ENCODE measurements at regions not wholly inside any gene's neighbourhood (a gene's known extent, or its start where the extent isn't known, plus 50 kb on each side); places are given as distances from the start of the nearest gene placed in this dataset.

DNA sequence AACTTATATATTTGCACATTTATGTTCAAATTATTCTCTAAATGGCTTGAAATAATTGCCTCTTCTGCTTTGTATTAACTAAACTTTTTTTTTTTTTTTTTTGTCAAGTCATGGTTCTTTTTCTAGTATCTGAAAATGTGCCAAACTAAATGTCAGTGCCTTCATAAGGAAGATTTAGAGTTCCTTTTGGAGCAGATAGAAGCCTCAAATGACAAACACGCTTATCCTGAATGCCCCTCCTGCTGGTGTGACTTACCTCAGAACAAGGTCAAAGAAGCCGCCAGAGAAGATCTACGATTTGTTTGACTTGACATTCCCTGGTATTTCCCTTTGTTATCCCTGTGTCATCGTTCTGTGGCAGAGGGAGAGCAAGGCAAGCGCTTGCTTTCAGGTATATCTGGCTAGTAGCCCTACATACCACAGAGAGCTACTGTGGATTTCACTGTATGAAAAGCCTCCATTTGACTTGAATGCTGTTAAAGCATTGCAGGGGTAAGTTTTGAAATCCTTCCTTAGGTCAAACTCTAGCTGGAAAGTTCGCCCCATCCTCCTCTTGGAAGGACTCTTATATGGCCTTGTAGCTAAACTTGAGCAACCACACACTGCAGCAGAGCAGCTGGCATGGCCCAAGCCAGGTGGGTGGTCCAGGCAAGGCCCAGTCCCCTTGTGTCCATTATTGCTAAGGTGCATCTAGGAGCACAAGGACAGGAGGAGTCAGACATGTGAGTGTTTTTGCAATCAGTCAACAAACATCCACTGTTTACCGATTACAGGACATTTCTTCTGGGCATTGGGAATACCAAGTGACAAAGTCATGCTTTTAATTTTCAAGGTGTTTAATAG, 285.4 kb upstream of the USP25 start (continued):
- TF ChIP-seq BCLAF1 (IDR thresholded peaks at IDR 0.05) (no peak), MAFF (IDR thresholded peaks at IDR 0.05; ENCODE audit: low read depth, low read length) (peak; percentile 60), HIVEP1 (CRISPR knock-in tag; IDR thresholded peaks at IDR 0.05) (no peak), POLR2AphosphoS5 (IDR thresholded peaks at IDR 0.05; ENCODE audit: low read depth, low read length) (0 out of 2 replicates have a peak, but pooled peaks have one; percentile 23), PREB (CRISPR knock-in tag; IDR thresholded peaks at IDR 0.05) (no peak), SKI (IDR thresholded peaks at IDR 0.05; ENCODE audit: partially characterized antibody) (no peak), CENPX (CRISPR knock-in tag; IDR thresholded peaks at IDR 0.05) (no peak), CSRNP1 (CRISPR knock-in tag; IDR thresholded peaks at IDR 0.05) (no peak), SOX5 (CRISPR knock-in tag; IDR thresholded peaks at IDR 0.05; ENCODE audit: borderline replicate concordance) (peak; percentile 96), ASH2L (IDR thresholded peaks at IDR 0.05; ENCODE audit: insufficient read length, low read depth, low read length) (peak; percentile 66), GMEB2 (CRISPR knock-in tag; IDR thresholded peaks at IDR 0.05; ENCODE audit: low read depth) (no peak)
- TF ChIP-seq, protein P1, sequence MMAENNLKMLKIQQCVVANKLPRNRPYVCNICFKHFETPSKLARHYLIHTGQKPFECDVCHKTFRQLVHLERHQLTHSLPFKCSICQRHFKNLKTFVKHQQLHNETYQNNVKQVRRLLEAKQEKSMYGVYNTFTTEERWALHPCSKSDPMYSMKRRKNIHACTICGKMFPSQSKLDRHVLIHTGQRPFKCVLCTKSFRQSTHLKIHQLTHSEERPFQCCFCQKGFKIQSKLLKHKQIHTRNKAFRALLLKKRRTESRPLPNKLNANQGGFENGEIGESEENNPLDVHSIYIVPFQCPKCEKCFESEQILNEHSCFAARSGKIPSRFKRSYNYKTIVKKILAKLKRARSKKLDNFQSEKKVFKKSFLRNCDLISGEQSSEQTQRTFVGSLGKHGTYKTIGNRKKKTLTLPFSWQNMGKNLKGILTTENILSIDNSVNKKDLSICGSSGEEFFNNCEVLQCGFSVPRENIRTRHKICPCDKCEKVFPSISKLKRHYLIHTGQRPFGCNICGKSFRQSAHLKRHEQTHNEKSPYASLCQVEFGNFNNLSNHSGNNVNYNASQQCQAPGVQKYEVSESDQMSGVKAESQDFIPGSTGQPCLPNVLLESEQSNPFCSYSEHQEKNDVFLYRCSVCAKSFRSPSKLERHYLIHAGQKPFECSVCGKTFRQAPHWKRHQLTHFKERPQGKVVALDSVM (CRISPR knock-in tag; IDR thresholded peaks at IDR 0.05) = no peak
- TF ChIP-seq, protein P2, sequence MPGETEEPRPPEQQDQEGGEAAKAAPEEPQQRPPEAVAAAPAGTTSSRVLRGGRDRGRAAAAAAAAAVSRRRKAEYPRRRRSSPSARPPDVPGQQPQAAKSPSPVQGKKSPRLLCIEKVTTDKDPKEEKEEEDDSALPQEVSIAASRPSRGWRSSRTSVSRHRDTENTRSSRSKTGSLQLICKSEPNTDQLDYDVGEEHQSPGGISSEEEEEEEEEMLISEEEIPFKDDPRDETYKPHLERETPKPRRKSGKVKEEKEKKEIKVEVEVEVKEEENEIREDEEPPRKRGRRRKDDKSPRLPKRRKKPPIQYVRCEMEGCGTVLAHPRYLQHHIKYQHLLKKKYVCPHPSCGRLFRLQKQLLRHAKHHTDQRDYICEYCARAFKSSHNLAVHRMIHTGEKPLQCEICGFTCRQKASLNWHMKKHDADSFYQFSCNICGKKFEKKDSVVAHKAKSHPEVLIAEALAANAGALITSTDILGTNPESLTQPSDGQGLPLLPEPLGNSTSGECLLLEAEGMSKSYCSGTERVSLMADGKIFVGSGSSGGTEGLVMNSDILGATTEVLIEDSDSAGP (CRISPR knock-in tag; IDR thresholded peaks at IDR 0.05; ENCODE audit: borderline replicate concordance) = 0 out of 2 replicates have a peak, but pooled peaks have one; percentile 43
- TF ChIP-seq, protein P3, sequence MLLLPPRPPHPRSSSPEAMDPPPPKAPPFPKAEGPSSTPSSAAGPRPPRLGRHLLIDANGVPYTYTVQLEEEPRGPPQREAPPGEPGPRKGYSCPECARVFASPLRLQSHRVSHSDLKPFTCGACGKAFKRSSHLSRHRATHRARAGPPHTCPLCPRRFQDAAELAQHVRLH (CRISPR knock-in tag; IDR thresholded peaks at IDR 0.05; ENCODE audit: borderline replicate concordance, low read depth) = peak; percentile 52; the same call in 1 of the 2 replicates
- TF ChIP-seq, protein P4, sequence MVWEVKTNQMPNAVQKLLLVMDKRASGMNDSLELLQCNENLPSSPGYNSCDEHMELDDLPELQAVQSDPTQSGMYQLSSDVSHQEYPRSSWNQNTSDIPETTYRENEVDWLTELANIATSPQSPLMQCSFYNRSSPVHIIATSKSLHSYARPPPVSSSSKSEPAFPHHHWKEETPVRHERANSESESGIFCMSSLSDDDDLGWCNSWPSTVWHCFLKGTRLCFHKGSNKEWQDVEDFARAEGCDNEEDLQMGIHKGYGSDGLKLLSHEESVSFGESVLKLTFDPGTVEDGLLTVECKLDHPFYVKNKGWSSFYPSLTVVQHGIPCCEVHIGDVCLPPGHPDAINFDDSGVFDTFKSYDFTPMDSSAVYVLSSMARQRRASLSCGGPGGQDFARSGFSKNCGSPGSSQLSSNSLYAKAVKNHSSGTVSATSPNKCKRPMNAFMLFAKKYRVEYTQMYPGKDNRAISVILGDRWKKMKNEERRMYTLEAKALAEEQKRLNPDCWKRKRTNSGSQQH (CRISPR knock-in tag; IDR thresholded peaks at IDR 0.05; ENCODE audit: low read depth) = no peak
